OCI-LY3 (cell line): ENCODE measurements at regions not wholly inside any gene's neighbourhood (a gene's known extent, or its start where the extent isn't known, plus 50 kb on each side); places are given as distances from the start of the nearest gene placed in this dataset.

ENCODE experiments used
- H2AFZ ChIP-seq: fragments of 200-600, 300-600 bp; shearing (Covaris generic); 2 replicates; pipeline ENCODE4 v1.6.0; 2014; ENCODE audit warnings: antibody characterized with exemption, low read depth, low read length
- H3K27ac ChIP-seq: fragments of 200-600, 300-600 bp; sonication (generic); 2 replicates; pipeline ENCODE4 v1.5.1; 2014; ENCODE audit warnings: mild to moderate bottlenecking, low read length, moderate library complexity, mixed read lengths
- H3K27me3 ChIP-seq: fragments of 200-600, 300-600 bp; sonication (generic); 2 replicates; pipeline ENCODE4 v1.6.1; 2014; ENCODE audit warnings: low read depth, low read length, mixed read lengths
- H3K36me3 ChIP-seq: fragments of 200-600, 300-600 bp; sonication (generic); replicated peaks from 2 replicates; pipeline ENCODE3; 2014; ENCODE audit warnings: low read depth, low read length, mixed read lengths
- H3K4me1 ChIP-seq: fragments of 300-600, 200-600 bp; sonication (generic); 2 replicates; pipeline ENCODE4 v1.6.1; 2014; ENCODE audit warnings: low read length, mixed read lengths
- H3K4me2 ChIP-seq: fragments of 200-600, 300-600 bp; sonication (generic); 2 replicates; pipeline ENCODE4 v1.6.1; 2014; ENCODE audit warnings: low read length, mixed read lengths
- H3K4me3 ChIP-seq: fragments of 300-600, 200-600 bp; sonication (generic); 2 replicates; pipeline ENCODE4 v1.5.1; 2014; ENCODE audit warnings: antibody characterized with exemption, mild to moderate bottlenecking, low read length, moderate library complexity
- H3K79me2 ChIP-seq: fragments of 300-600, 200-600 bp; shearing (Covaris generic); 2 replicates; pipeline ENCODE4 v1.6.1; 2014; ENCODE audit warnings: mild to moderate bottlenecking, low read length, mixed read lengths
- H3K9ac ChIP-seq: fragments of 300-600, 200-600 bp; shearing (Covaris generic); 2 replicates; pipeline ENCODE4 v1.6.0; 2014; ENCODE audit warnings: mild to moderate bottlenecking, low read length, moderate library complexity
- H3K9me3 ChIP-seq: fragments of 200-600, 300-600 bp; shearing (Covaris generic); 2 replicates; pipeline ENCODE4 v1.6.1; 2014; ENCODE audit warnings: low read length, mixed read lengths; ENCODE audit not compliant: insufficient read depth
- H4K20me1 ChIP-seq: fragments of 200-600, 300-600 bp; sonication (generic); 2 replicates; pipeline ENCODE4 v1.6.1; 2016; ENCODE audit warnings: low read length, mixed read lengths; ENCODE audit not compliant: insufficient read depth
- EZH2phosphoT487 ChIP-seq: fragments of 200-600 bp; shearing (Covaris generic); IDR thresholded peaks from 2 replicates; pipeline ENCODE4 v1.6.1; 2018; ENCODE audit warnings: antibody characterized with exemption, mixed run types, low read depth
- TF ChIP-seq, protein P1 (sequence below): fragments of 200-600, 300-600 bp; sonication (generic); IDR thresholded peaks from 2 replicates; pipeline ENCODE4 v1.5.1; 2014; ENCODE audit warnings: antibody characterized with exemption, low read length, low read depth

DNA sequence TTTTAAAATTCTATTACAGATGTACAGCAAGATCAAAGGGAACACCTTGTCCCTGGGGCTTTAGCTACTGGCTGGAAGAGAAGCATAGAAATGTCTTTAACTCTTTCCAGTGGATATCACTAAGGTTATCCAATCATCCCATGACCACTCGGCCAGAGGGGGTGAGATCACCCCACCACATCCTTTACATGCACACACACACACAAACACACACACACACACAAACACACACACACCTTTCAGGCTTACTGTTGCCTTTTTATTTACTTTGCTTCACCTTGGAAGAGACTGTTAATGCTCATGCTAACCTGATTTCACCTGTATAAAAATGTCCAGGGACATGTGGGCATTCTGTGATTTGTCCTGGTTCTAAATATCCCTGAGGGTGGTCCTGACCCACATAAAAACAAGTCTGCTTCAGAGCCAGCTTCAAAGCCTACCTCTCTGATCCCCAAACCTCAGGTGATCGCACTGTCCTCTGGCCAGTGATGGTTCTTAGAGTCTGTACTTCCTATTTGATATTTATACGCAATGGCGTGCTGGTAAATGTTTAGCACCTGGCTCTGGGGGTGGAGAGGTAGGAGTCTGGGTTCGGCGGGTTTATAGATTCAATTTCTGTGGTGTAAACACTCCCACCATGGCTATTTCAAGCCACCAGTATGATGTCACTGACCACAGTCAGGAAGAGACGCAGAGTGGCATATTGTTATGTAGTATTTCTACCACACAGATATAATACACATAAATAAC is 166.1 kb upstream of the EEA1 start:
- H3K4me1 ChIP-seq = peaks cover 4% of the 10 kb centered on the region
- H2AFZ ChIP-seq = no peak overlapping the region
- H3K79me2 ChIP-seq = no peaks in the 10 kb centered on the region
- no peak overlapping the region for H3K4me3 ChIP-seq
- H3K9ac ChIP-seq = no peak overlapping the region
- no peak for TF ChIP-seq EZH2phosphoT487
- TF ChIP-seq, protein P1, sequence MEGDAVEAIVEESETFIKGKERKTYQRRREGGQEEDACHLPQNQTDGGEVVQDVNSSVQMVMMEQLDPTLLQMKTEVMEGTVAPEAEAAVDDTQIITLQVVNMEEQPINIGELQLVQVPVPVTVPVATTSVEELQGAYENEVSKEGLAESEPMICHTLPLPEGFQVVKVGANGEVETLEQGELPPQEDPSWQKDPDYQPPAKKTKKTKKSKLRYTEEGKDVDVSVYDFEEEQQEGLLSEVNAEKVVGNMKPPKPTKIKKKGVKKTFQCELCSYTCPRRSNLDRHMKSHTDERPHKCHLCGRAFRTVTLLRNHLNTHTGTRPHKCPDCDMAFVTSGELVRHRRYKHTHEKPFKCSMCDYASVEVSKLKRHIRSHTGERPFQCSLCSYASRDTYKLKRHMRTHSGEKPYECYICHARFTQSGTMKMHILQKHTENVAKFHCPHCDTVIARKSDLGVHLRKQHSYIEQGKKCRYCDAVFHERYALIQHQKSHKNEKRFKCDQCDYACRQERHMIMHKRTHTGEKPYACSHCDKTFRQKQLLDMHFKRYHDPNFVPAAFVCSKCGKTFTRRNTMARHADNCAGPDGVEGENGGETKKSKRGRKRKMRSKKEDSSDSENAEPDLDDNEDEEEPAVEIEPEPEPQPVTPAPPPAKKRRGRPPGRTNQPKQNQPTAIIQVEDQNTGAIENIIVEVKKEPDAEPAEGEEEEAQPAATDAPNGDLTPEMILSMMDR = no peak
- H4K20me1 ChIP-seq = no peaks in the 10 kb centered on the region
- no peaks in the 10 kb centered on the region for H3K27me3 ChIP-seq
- H3K27ac ChIP-seq = no peak overlapping the region
- H3K4me2 ChIP-seq = no peak overlapping the region
- H3K9me3 ChIP-seq = no peaks in the 10 kb centered on the region
- no peaks in the 10 kb centered on the region for H3K36me3 ChIP-seq

DNA sequence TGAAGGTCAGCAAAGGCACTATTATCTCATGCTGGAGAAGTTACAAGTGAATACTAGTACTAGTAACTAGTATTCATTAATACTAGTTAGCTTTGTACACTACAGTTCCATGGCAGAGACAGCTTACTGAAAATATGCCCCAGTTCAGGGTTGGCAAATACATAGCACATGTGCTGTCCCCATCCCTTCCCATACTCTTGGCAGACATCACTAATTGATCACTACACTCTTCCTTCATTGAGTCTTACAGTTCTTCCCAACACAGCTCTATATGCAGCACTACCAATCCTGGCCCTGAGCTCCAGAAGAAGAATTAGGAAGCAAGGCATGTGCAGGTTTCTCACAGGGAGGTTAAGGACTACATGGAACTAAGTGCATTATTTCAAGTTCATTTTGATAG is 168.3 kb upstream of the EEA1 start:
- Histone ChIP-seq H3K9ac (no peak overlapping the region), H3K79me2 (no peaks in the 10 kb centered on the region), H3K4me1 (peaks cover 4% of the 10 kb centered on the region), H3K4me3 (no peak overlapping the region), H3K27me3 (no peaks in the 10 kb centered on the region), H3K27ac (no peak overlapping the region), H2AFZ (no peak overlapping the region), H4K20me1 (no peaks in the 10 kb centered on the region), H3K36me3 (no peaks in the 10 kb centered on the region), H3K9me3 (no peaks in the 10 kb centered on the region), H3K4me2 (no peak overlapping the region)
- no peak for TF ChIP-seq EZH2phosphoT487
- TF ChIP-seq, protein P1 = no peak

DNA sequence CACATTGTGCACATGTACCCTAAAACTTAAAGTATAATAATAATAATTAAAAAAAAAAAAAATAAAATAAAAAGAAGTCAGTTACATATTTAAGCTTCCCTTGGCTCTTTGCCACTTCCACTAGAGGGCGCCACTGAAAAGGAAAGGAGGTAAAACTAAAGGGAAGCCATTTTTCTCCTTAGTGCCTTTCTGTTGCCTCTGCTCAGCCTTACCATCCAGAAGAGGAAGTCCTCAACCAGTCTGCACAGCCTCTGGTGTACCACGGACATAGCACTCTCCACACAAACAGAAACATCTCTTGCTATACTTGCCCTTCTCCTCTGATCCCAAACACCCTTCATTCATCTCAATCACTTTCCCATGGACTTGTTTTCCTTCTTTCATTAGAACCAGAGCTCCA is 169.0 kb upstream of the EEA1 start:
- H4K20me1 ChIP-seq = no peaks in the 10 kb centered on the region
- H3K27ac ChIP-seq = no peak overlapping the region
- H3K79me2 ChIP-seq = no peaks in the 10 kb centered on the region
- H3K27me3 ChIP-seq = no peaks in the 10 kb centered on the region
- H3K9me3 ChIP-seq = no peaks in the 10 kb centered on the region
- H3K9ac ChIP-seq = no peak overlapping the region; the same call in 1 of the 2 replicates
- peak overlapping the region; percentile 81 for H2AFZ ChIP-seq
- peaks cover 4% of the 10 kb centered on the region for H3K4me1 ChIP-seq
- H3K4me3 ChIP-seq = no peak overlapping the region
- no peak for TF ChIP-seq EZH2phosphoT487
- TF ChIP-seq, protein P1 = peak; percentile 57
- H3K4me2 ChIP-seq = peak overlapping the region; percentile 23
- no peaks in the 10 kb centered on the region for H3K36me3 ChIP-seq

DNA sequence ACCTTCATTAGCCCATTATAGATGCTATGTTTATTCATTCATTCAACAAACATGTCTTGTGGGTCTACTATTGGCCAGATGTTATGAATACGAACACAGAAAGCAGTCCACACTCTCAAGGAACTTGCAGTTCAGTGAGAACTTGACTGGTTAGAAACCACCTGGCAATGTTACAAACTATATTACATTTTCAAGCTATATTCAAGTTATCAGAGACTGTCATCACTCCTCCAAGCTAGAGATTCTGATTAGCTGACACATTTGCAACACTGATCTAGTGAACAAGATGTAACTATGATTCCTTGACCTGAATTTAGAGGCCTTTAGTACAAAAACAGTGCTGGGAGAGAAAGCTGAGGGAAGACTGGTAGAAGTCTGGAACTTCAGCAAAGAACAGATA is 170.7 kb upstream of the EEA1 start:
- Histone ChIP-seq H2AFZ (no peak overlapping the region), H3K4me3 (no peak overlapping the region), H4K20me1 (no peaks in the 10 kb centered on the region), H3K79me2 (no peaks in the 10 kb centered on the region), H3K27me3 (no peaks in the 10 kb centered on the region), H3K27ac (no peak overlapping the region), H3K9ac (no peak overlapping the region), H3K4me2 (no peak overlapping the region), H3K4me1 (peaks cover 4% of the 10 kb centered on the region), H3K9me3 (no peaks in the 10 kb centered on the region), H3K36me3 (no peaks in the 10 kb centered on the region)
- TF ChIP-seq EZH2phosphoT487 = no peak
- TF ChIP-seq, protein P1 = no peak
